ENCODE measurements at regions not wholly inside any gene's neighbourhood (a gene's known extent, or its start where the extent isn't known, plus 50 kb on each side); places are given as distances from the start of the nearest gene placed in this dataset.

DNA sequence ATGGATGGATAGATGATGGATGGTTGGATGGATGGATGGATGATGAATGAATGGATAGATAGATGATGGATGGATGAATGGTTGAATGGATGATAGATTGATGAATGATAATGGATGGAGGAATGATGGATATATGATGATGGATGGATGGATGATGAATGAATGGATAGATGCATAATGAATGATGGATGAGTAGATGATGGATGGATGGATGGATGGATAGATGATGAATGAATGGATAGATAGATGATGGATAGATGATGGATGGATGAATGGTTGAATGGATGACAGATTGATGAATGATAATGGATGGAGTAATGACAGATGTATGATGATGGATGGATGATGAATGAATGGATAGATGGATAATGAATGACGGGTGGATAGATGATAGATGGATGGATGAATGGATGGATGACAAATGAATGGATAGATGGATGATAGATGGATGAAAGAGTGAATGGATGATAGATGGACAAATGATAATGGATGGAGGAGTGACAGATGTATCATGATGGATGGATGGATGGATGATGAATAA lies 1466.5 kb downstream of the BRD1 start:
- no peak for DNase-seq
- H3K36me3 Mint-ChIP-seq (ENCODE audit: low read depth): no peaks in the 10 kb centered on the region
- no peaks in the 10 kb centered on the region for H3K27me3 Mint-ChIP-seq

DNA sequence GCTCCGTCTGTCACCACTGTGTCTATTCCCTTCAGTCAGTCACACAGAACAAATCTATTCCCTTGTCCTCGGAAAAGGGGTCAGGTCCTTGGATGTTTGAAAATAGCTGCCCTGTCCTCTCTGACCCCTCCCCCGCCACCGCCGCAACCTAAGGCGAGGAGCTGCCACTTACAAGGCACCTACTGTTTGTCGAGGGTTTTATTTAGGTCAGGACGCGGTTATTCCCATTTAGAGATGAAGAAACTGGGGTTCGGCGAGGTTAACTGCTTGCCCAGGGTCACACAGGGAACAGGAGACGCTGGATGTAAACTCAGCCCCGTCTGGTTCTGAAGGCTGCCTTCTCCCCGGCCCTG lies 1468.1 kb downstream of the BRD1 start:
- H3K36me3 Mint-ChIP-seq (ENCODE audit: low read depth): no peaks in the 10 kb centered on the region
- POLR2A ChIA-PET: no interaction called here

More for the DNA sequence above, 1466.5 kb downstream of the BRD1 start:
- Mint-ChIP-seq H3K4me3 (no peak overlapping the region), H3K27ac (no peak overlapping the region), H3K9me3 (no peaks in the 10 kb centered on the region), H3K4me1 (no peaks in the 10 kb centered on the region)
- ChIA-PET CTCF (no interaction called here), POLR2A (no interaction called here)

DNA sequence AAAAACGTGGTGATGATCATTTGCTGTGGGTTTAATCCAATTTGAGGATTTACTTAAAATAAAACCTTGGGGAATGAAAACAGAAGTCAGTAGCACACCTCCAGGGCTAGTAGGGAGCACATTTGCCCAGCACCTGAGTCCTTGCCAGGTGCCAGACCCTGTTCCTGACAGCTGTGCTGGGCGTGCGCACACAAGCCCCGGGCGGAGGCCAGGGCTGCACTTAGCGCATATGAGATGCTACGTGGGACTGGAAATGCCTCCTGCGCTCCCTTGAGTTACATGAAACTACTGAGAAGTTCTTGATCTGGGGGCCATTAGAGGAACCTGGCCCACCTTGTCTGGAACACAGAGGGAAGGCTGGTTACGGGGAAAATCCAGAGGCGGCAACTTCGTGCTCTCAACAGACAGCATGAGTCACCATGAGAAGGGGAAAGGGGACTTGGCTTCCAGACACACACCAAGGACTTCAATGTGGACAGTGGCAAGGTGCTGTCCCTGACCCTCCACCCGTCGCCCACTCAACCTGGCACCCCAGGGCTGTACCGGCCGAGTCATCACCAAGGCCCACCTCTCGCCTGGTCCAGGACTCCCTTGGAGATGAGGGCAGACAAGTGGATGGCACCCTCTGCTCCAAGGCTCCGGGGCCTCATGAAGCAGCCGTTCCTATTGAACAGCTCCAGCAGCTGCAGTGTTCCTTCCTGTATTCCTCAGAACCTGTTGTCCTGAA lies 1468.6 kb downstream of the BRD1 start:
- ChIA-PET POLR2A (no interaction called here), CTCF (no interaction called here)
- no peak for DNase-seq
- Mint-ChIP-seq H3K4me1 (no peaks in the 10 kb centered on the region), H3K4me3 (no peak overlapping the region), H3K36me3 (ENCODE audit: low read depth) (no peaks in the 10 kb centered on the region), H3K9me3 (no peaks in the 10 kb centered on the region), H3K27me3 (peaks cover 2% of the 10 kb centered on the region), H3K27ac (no peak overlapping the region)

More for the DNA sequence above, 1468.1 kb downstream of the BRD1 start:
- CTCF ChIA-PET: no interaction called here
- DNase-seq: no peak
- H3K27ac Mint-ChIP-seq: no peak overlapping the region
- peaks cover 2% of the 10 kb centered on the region for H3K27me3 Mint-ChIP-seq
- no peaks in the 10 kb centered on the region for H3K4me1 Mint-ChIP-seq
- no peak overlapping the region for H3K4me3 Mint-ChIP-seq
- H3K9me3 Mint-ChIP-seq: no peaks in the 10 kb centered on the region

DNA sequence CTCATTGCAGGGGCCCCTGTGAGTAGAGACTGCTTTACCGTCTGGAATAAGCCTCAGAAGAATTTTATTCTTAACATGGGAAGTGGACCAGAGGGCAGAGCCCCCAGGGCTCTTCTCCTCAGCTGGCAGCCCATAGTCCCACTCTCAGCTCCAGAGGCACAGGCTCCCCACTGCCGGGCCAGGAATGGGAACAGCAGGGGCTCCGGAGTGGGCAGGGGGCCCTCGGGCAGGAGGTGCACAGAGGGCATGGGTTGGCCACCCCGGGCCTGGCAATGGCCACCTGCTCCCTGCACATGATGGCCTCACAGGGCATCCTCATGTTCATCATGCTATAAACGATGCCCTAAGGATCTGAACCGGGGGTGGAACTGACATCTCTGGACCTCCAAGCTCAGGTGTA lies 1469.7 kb downstream of the BRD1 start:
- Mint-ChIP-seq H3K9me3 (no peaks in the 10 kb centered on the region), H3K27ac (no peak overlapping the region), H3K4me1 (no peaks in the 10 kb centered on the region), H3K36me3 (ENCODE audit: low read depth) (no peaks in the 10 kb centered on the region), H3K4me3 (no peak overlapping the region), H3K27me3 (peaks cover 2% of the 10 kb centered on the region)
- no peak for DNase-seq
- ChIA-PET CTCF (interaction anchor here (1.1 kb wide), 1 partner anchor 8 kb away, joined by 3 read pairs; no protein-coding TSS in a partner anchor), POLR2A (no interaction called here)

DNA sequence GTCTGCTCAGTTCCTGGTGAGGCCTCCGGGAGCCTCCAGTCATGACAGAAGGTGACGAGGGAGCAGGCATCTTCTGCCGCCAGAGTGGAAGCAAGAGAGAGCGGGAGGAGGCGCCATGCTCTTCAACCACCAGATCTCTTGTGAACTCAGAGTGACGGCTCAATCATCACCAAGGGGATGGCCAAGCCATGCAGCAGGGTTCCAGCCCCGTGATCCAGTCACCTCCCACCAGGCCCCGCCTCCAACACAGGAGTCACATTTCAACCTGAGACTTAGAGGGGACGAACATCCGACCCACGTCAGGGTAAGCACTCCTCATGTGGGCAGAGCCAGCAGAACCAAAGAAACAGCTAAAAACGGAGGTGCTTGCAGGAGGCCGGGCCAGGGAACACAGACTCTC lies 1470.5 kb downstream of the BRD1 start:
- H3K27ac Mint-ChIP-seq: no peak overlapping the region
- H3K9me3 Mint-ChIP-seq: no peaks in the 10 kb centered on the region
- H3K27me3 Mint-ChIP-seq: peaks cover 2% of the 10 kb centered on the region
- H3K4me1 Mint-ChIP-seq: no peaks in the 10 kb centered on the region
- DNase-seq: no peak
- H3K4me3 Mint-ChIP-seq: no peak overlapping the region
- CTCF ChIA-PET: interaction anchor here (1.1 kb wide), 1 partner anchor 9 kb away, joined by 3 read pairs; no protein-coding TSS in a partner anchor
- no peaks in the 10 kb centered on the region for H3K36me3 Mint-ChIP-seq (ENCODE audit: low read depth)
- POLR2A ChIA-PET: no interaction called here

DNA sequence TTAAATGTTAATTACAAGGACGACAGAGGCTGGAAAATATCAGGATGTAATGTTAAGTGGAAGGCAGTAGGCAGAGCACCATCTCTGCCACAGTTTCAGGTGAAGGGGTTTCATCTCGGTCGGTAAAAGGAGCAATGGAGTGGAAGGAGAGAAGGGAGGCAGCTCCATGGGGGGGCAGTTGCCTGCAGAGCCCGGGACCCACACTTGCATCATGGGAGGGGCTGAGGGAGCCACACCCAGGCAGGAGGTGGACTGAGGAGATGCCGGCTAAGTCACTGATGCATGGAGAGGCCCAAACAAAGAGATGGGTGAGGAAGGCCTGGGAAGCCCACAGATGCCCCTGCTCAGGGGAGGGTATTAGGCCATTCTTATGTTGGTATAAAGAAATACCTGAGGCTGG lies 1470.9 kb downstream of the BRD1 start:
- no peak for DNase-seq
- Mint-ChIP-seq H3K27me3 (peaks cover 2% of the 10 kb centered on the region), H3K36me3 (ENCODE audit: low read depth) (no peaks in the 10 kb centered on the region), H3K4me3 (no peak overlapping the region), H3K27ac (no peak overlapping the region), H3K9me3 (no peaks in the 10 kb centered on the region), H3K4me1 (no peaks in the 10 kb centered on the region)
- POLR2A ChIA-PET: no interaction called here
- CTCF ChIA-PET: interaction anchor here (1.1 kb wide), 1 partner anchor 10 kb away, joined by 3 read pairs; no protein-coding TSS in a partner anchor

DNA sequence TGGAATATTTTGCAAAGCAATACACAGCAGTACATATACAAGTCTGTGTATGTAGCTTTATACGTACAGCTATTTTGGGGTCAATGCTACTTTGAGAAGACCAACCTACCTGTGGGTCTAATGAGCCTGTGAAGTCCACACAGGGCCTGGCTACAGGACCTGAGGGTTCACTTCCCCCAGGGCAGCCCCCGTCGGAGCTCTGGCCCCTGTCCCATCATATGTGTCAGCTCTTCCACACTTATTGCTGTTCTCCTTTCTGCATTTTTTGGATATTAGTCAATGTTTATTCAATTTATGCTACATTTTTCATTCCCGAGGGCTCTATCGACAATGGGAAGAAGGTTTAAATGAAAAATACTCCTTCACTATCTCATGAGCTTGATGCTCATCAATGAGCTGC lies 1473.6 kb downstream of the BRD1 start:
- POLR2A ChIA-PET: no interaction called here
- H3K36me3 Mint-ChIP-seq (ENCODE audit: low read depth): no peaks in the 10 kb centered on the region

DNA sequence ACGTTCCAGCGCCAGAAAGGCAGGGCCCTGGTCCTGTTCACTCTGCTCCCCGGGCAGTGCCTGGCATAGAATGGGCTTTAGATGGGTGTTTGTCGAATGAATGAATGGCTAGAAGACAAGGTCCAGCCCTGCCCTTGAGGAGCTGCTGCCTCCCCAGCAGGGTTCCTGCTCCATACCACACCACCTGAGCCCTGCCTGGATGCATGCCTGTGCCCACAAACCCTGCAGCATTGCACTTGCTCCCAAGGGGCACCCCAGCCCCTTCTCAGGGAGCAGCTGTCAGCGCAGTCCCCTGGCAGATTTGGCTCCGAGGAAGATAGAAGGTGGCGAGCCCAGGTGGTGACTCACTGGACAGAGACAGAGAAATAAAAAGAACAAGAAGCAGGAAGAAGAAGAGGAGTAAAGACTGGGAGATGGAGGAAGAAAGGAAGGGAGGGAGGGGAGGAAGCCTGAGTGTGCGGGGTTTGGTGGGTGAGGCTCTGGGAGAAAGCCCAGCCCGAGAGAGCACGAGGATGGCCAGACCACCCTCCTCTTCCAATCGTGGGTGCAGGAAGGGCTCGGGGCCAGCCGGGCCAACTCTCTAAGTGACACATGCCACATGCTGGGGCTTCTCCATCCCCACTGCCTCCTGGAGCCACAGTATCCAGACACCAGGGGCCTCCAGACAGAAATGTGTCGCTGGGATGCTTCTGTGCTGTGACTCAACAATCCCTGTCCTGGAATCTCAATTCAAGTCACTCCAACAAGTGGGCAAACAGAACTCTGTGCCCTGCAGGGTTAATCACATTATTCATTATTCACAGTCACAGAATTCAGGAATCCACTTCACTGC lies 1474.3 kb downstream of the BRD1 start:
- DNase-seq: no peak
- Mint-ChIP-seq H3K4me3 (no peak overlapping the region), H3K9me3 (no peaks in the 10 kb centered on the region), H3K36me3 (ENCODE audit: low read depth) (no peaks in the 10 kb centered on the region), H3K4me1 (no peaks in the 10 kb centered on the region), H3K27me3 (peaks cover 2% of the 10 kb centered on the region), H3K27ac (no peak overlapping the region)
- CTCF ChIA-PET: no interaction called here
- POLR2A ChIA-PET: no interaction called here

More for the DNA sequence above, 1473.6 kb downstream of the BRD1 start:
- no peak for DNase-seq
- no peaks in the 10 kb centered on the region for H3K9me3 Mint-ChIP-seq
- no peak overlapping the region for H3K4me3 Mint-ChIP-seq
- H3K4me1 Mint-ChIP-seq: no peaks in the 10 kb centered on the region
- H3K27ac Mint-ChIP-seq: no peak overlapping the region
- peaks cover 2% of the 10 kb centered on the region for H3K27me3 Mint-ChIP-seq
- CTCF ChIA-PET: no interaction called here

DNA sequence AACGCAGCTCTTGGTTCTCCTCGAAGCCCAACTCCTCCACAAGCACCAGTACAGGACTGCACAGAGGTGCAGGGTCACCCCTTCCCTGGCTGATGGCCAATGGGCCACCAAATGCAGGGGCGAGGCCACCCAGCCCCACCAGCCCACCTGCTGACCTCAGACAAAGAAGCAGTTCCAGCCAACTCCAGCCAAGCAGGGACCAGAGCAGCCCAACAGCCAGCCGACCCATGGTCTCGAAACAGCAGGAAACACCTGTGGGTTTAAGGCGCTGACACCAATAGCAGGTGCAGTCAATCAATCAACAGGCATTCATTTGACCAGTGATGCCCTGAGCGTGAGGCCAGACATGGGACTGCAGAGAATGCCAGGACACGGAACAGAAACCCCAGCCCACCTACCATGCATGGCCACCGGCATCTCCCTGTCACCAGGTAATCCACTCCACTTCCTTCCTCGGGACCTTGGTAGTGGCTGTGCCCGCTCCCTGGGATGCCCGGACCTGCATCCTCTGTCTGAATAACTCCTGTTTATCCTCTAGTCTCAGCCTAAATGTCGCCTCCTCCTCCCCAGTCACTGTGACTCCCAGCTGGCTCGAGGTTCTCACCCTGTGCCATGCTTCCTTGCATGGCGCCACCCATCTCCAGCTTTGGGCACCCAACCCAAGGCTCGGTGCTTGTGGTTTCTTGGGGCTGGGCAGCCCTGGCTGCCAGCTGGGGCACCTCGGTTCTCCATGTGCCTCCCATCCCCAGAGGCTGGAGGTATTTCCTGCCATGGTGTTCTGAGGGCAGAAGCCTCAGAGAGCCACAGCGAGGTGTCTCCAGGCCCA lies 1475.4 kb downstream of the BRD1 start:
- POLR2A ChIA-PET: no interaction called here
- DNase-seq: no peak
- no peak overlapping the region for H3K27ac Mint-ChIP-seq
- CTCF ChIA-PET: no interaction called here
- H3K4me3 Mint-ChIP-seq: no peak overlapping the region
- H3K36me3 Mint-ChIP-seq (ENCODE audit: low read depth): no peaks in the 10 kb centered on the region
- peaks cover 2% of the 10 kb centered on the region for H3K27me3 Mint-ChIP-seq
- no peaks in the 10 kb centered on the region for H3K9me3 Mint-ChIP-seq
- no peaks in the 10 kb centered on the region for H3K4me1 Mint-ChIP-seq

DNA sequence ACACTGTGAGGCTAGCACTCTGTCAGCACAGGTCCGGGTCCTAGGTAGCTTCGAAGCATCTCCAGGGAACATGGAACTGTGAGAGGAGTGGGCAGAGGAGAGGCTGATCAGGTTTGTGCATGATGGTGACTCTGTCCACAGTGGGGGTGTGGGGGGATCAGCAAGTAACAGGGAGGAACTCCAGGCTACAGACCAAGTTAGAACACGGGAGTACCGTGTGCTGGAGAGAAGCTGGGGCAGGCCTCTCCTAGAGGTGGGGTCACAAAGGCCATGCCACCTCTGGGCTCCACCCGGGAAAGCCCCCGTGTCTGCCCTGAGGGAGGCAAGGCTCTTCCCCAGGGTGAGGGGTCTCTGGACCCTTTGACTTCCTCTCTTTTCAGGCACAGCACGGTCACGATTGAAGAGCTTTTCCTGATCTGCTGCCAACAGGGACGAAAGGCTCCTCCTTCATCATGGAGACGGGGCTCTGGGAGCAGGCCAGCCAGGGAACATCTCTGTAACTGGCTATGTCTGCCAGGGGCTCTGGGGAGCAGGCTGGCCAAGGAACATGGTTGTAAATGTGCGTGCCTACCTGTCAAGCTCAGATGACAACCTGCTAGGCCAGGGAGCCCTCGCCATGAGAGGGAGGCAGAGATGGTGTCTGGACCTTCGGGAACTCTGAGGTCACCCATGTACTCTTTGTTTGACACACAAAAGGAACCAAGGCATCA lies 1476.1 kb downstream of the BRD1 start:
- no peaks in the 10 kb centered on the region for H3K4me1 Mint-ChIP-seq
- no peak for DNase-seq
- H3K27me3 Mint-ChIP-seq: peaks cover 2% of the 10 kb centered on the region
- no peaks in the 10 kb centered on the region for H3K9me3 Mint-ChIP-seq
- ChIA-PET CTCF (no interaction called here), POLR2A (no interaction called here)
- H3K36me3 Mint-ChIP-seq (ENCODE audit: low read depth): no peaks in the 10 kb centered on the region
- no peak overlapping the region for H3K4me3 Mint-ChIP-seq
- H3K27ac Mint-ChIP-seq: no peak overlapping the region

DNA sequence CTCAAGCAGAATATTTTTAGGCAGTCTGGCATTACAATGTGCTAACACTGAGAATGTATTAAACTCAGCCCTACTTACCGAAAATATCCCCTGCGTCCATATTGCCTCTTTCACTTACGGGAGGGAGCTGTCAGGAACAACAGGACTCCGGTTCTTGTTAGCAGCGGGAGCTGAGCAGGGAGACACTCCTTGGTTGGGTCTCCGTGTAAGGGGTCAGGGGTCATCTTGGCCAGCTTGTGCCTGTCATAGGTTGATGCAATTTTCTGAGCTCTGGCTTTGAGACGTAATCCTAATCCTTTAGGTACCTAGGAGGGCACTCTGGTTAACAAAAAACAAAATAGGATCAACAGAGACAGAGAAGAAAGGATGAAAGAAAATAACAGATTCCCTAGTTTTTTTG lies 1477.2 kb downstream of the BRD1 start:
- no peaks in the 10 kb centered on the region for H3K4me1 Mint-ChIP-seq
- H3K36me3 Mint-ChIP-seq (ENCODE audit: low read depth): no peaks in the 10 kb centered on the region
- no peaks in the 10 kb centered on the region for H3K27me3 Mint-ChIP-seq
- no peak overlapping the region for H3K27ac Mint-ChIP-seq
- H3K4me3 Mint-ChIP-seq: no peak overlapping the region
- ChIA-PET CTCF (no interaction called here), POLR2A (no interaction called here)
- no peak for DNase-seq
- H3K9me3 Mint-ChIP-seq: no peaks in the 10 kb centered on the region

DNA sequence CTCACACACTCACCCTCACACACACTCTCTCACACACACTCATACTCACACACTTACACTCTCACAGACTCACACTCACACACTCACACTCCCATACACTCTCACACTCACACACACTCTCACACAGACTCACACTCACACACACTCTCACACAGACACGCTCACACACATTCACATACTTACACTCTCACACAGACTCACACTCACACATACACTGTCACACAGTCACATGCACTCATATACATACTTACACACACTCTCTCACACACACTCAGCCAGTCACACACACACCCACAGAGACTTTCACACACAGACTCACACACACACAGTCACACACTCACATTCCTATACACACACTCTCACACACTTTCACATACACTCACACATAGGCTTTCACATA lies 1478.8 kb downstream of the BRD1 start:
- POLR2A ChIA-PET: no interaction called here
- H3K4me3 Mint-ChIP-seq: no peak overlapping the region
- H3K27me3 Mint-ChIP-seq: no peaks in the 10 kb centered on the region
- H3K4me1 Mint-ChIP-seq: no peaks in the 10 kb centered on the region
- CTCF ChIA-PET: no interaction called here
- no peak overlapping the region for H3K27ac Mint-ChIP-seq
- DNase-seq: no peak
- H3K36me3 Mint-ChIP-seq (ENCODE audit: low read depth): no peaks in the 10 kb centered on the region
- no peaks in the 10 kb centered on the region for H3K9me3 Mint-ChIP-seq

Data from activated CD4-positive, alpha-beta T cell treated with anti-CD3 and anti-CD28 coated beads, Interleukin-2, amount 10 ng/mL, durations not matched to agents 7 days and 5 days (primary cell).